HepG2 (cell line): ENCODE measurements at regions not wholly inside any gene's neighbourhood (a gene's known extent, or its start where the extent isn't known, plus 50 kb on each side); places are given as distances from the start of the nearest gene placed in this dataset.

Experiments
- ATAC-seq: fragments of 200-7000 bp; cut with Tn5 transposase; 3 replicates; pipeline ENCODE4 v1.9.1; 2020; ENCODE audit warnings: mild to moderate bottlenecking, moderate library complexity
- BruUV-seq: library from RNA; stranded (reverse); fragments of 400-500 nt; replicated peaks from 2 replicates; lab custom pipeline; 2021; lab: Mats Ljungman, UMichigan
- CTCF ChIA-PET: fragments of 300-600 bp; formaldehyde crosslinking; extraction: SDS; loops from one replicate; lab custom pipeline; 2021; ENCODE audit warnings: low total read pairs, inconsistent platforms, low intra/inter-chr PET ratio; lab: Yijun Ruan, JAX
- POLR2A ChIA-PET: fragments of 350-600 bp; sonication (Branson Sonifier 250); formaldehyde crosslinking; loops from one replicate; lab custom pipeline; 2020; ENCODE audit warnings: antibody characterized with exemption, inconsistent platforms; lab: Yijun Ruan, JAX
- DNase-seq: peaks from one replicate; pipeline ENCODE4 v3.0.0-alpha.2; 2015; ENCODE audit warnings: low spot score
- FAIRE-seq: peaks from 3 replicates; lab custom pipeline; 2011; peaks lifted over from hg19 to GRCh38; lab: Jason Lieb, UNC
- H2AFZ ChIP-seq: one replicate; pipeline ENCODE4 v1.6.1; 2011; ENCODE audit warnings: low read length, inconsistent platforms
- H3K27ac ChIP-seq: fragments of 300-600 bp; 3 replicates; pipeline ENCODE4 v1.8.0; 2011; ENCODE audit warnings: mixed run types, mild to moderate bottlenecking, mixed read lengths, low read length, inconsistent platforms; ENCODE audit not compliant: insufficient read depth; ENCODE audit errors: extremely low read length
- H3K27me3 ChIP-seq, 2 experiments: fragments of 200-600 bp in 1 of 2; 2 replicates in 1 of 2; 3 replicates in 1 of 2; pipeline versions ENCODE4 v1.6.0 to v1.8.0; 2011; ENCODE audit warnings: low read length in 2 of 2, mild to moderate bottlenecking in 2 of 2, moderate library complexity in 2 of 2, inconsistent platforms in 1 of 2; ENCODE audit not compliant: insufficient read depth in 2 of 2, control insufficient read depth in 1 of 2
- H3K36me3 ChIP-seq, 2 experiments: fragments of 200-600 bp in 1 of 2; replicated peaks in 1 of 2; 2 replicates in 1 of 2; 3 replicates in 1 of 2; pipeline versions ENCODE4 v1.5.1 to v1.8.0; 2011; ENCODE audit warnings: low read length in 2 of 2, inconsistent platforms in 1 of 2; ENCODE audit not compliant: insufficient read depth in 2 of 2, control insufficient read depth in 1 of 2
- H3K4me1 ChIP-seq: 2 replicates; pipeline ENCODE4 v1.5.1; 2012; ENCODE audit warnings: low read length, inconsistent platforms; ENCODE audit not compliant: insufficient read depth
- H3K4me2 ChIP-seq: 2 replicates; pipeline ENCODE4 v1.6.0; 2011; ENCODE audit warnings: low read depth, low read length, inconsistent platforms
- H3K4me3 ChIP-seq, 3 experiments: fragments of 200-600 bp in 1 of 3; sonication (generic), shearing (Covaris generic) in 1 of 3; replicated peaks in 1 of 3; 2 replicates each; pipeline ENCODE4 v1.5.1; 2011 to 2016; ENCODE audit warnings: low read length in 3 of 3, inconsistent platforms in 2 of 3, low read depth in 2 of 3, mild to moderate bottlenecking in 2 of 3, control low read depth in 1 of 3, mixed read lengths in 1 of 3; ENCODE audit not compliant: insufficient read depth in 1 of 3
- H3K79me2 ChIP-seq: one replicate; pipeline ENCODE4 v1.6.1; 2011; ENCODE audit warnings: low read length, inconsistent platforms; ENCODE audit not compliant: insufficient read depth
- H3K9ac ChIP-seq: 2 replicates; pipeline ENCODE4 v1.6.0; 2011; ENCODE audit warnings: mild to moderate bottlenecking, low read depth, low read length, inconsistent platforms; ENCODE audit not compliant: insufficient read depth
- H3K9me3 ChIP-seq: 2 replicates; pipeline ENCODE4 v1.5.1; 2012; ENCODE audit warnings: mild to moderate bottlenecking, low read length
- H4K20me1 ChIP-seq: 2 replicates; pipeline ENCODE4 v1.6.0; 2011; ENCODE audit warnings: inconsistent platforms, mild to moderate bottlenecking, low read length, moderate library complexity; ENCODE audit not compliant: insufficient read depth
- ADNP ChIP-seq: sonication (generic); formaldehyde crosslinking; IDR thresholded peaks from 2 replicates; pipeline ENCODE4 v1.4.0; 2020; ENCODE audit warnings: missing genetic modification reagents
- HCFC1 ChIP-seq: fragments of 150-350 bp; IDR thresholded peaks from 2 replicates; pipeline ENCODE4 v1.6.1; 2014; ENCODE audit warnings: low read depth, low read length
- MAFF ChIP-seq: IDR thresholded peaks from 2 replicates; pipeline ENCODE4 v1.6.1; 2011; ENCODE audit warnings: low read depth, low read length, improper control_type of control experiment
- MAFK ChIP-seq, 2 experiments: IDR thresholded peaks in 1 of 2; conservative IDR thresholded peaks in 1 of 2; 2 replicates each; pipeline ENCODE4 v1.6.1; 2011; ENCODE audit warnings: improper control_type of control experiment in 2 of 2, low read length in 2 of 2
- MBD4 ChIP-seq: IDR thresholded peaks from 2 replicates; pipeline ENCODE4 v1.6.1; 2012; ENCODE audit warnings: low read length, inconsistent platforms, borderline replicate concordance
- ZC3H13 ChIP-seq: sonication (generic); formaldehyde crosslinking; IDR thresholded peaks from 2 replicates; pipeline ENCODE4 v1.8.1; 2023; ENCODE audit warnings: mild to moderate bottlenecking, missing genetic modification reagents, moderate library complexity
- ZNF326 ChIP-seq: sonication (generic); formaldehyde crosslinking; IDR thresholded peaks from 2 replicates; pipeline ENCODE4 v1.4.0; 2020; ENCODE audit warnings: missing genetic modification reagents, borderline replicate concordance
- ZNF670 ChIP-seq: sonication (generic); formaldehyde crosslinking; IDR thresholded peaks from 2 replicates; pipeline ENCODE4 v1.8.0; 2022; ENCODE audit warnings: mild to moderate bottlenecking, missing genetic modification reagents, borderline replicate concordance
- ZNF772 ChIP-seq: sonication (generic); formaldehyde crosslinking; IDR thresholded peaks from 2 replicates; pipeline ENCODE4 v1.5.0; 2020; ENCODE audit warnings: mild to moderate bottlenecking, missing genetic modification reagents
- WGBS: methylation state at CpG from one replicate; pipeline ENCODE4 v1.1.6; 2017; ENCODE audit warnings: low lambda C conversion rate; 5-methylcytosine and 5-hydroxymethylcytosine counted together
- in situ Hi-C: cut with HindIII; loops from 2 replicates; pipeline ENCODE4 v1.10.0; 2017; ENCODE audit warnings: low pct_unique_long_range_greater_than_20kb; ENCODE audit not compliant: extremely low pct_ligation_motif_present
- intact Hi-C: fragments of 100-400 bp; cut with micrococcal nuclease; formaldehyde crosslinking; loops from one replicate; pipeline ENCODE4 v1.10.0; 2022; ENCODE audit not compliant: unreplicated experiment
- TF ChIP-seq, protein P1 (sequence below): IDR thresholded peaks from 2 replicates; pipeline ENCODE4 v1.6.1; 2016; ENCODE audit warnings: missing compliant biosample characterization, missing genetic modification reagents, borderline replicate concordance
- TF ChIP-seq, protein P2 (sequence below): sonication (generic); formaldehyde crosslinking; IDR thresholded peaks from 2 replicates; pipeline ENCODE4 v1.4.0; 2020; ENCODE audit warnings: missing genetic modification reagents
- TF ChIP-seq, protein P3 (sequence below): sonication (generic); formaldehyde crosslinking; IDR thresholded peaks from 2 replicates; pipeline ENCODE4 v1.5.0; 2020; ENCODE audit warnings: missing genetic modification reagents
- TF ChIP-seq, protein P4 (sequence below): conservative IDR thresholded peaks from 2 replicates; pipeline ENCODE4 v1.6.1; 2018; ENCODE audit warnings: missing genetic modification reagents
- TF ChIP-seq, protein P5 (sequence below): sonication (generic); formaldehyde crosslinking; IDR thresholded peaks from 2 replicates; pipeline ENCODE4 v1.4.0; 2020; ENCODE audit warnings: low read depth, mild to moderate bottlenecking, missing genetic modification reagents

DNA sequence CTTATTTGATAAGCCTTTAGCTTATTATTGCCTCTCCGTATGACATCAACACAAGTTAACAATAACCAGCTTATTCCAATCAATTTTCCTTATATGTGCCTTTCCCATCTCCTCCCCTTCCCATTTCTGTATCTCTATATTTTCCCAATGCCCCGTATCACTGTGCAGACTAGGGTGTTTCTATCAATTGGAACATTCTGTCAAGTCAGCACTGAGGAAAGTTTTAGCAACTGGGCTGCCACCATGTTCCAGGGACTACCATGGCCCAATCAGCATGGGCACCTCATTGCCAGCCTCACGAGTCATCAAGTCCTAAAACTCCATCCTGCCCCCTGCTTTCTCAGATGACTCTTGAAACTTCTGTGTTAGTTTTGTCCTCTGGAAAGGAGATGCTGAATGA lies 973.1 kb upstream of the CNTN5 start:
- Histone ChIP-seq H3K9me3 (no peaks in the 10 kb centered on the region; the same call in 1 of the 2 replicates), H3K36me3 (no peaks in the 10 kb centered on the region), H3K27ac (no peak overlapping the region), H3K27me3 (no peaks in the 10 kb centered on the region), H4K20me1 (no peaks in the 10 kb centered on the region), H2AFZ (no peak overlapping the region), H3K9ac (no peak overlapping the region), H3K4me2 (no peak overlapping the region), H3K4me3 (no peak overlapping the region), H3K4me1 (no peaks in the 10 kb centered on the region), H3K79me2 (no peaks in the 10 kb centered on the region)
- intact Hi-C loops: no loop called here
- ChIA-PET CTCF (no interaction called here), POLR2A (no interaction called here)
- DNase-seq (no peak), FAIRE-seq (no peak), ATAC-seq (no peak)
- TF ChIP-seq MAFK (conservative IDR thresholded peaks at IDR 0.05 in 1 of 2, IDR thresholded peaks at IDR 0.05 in 1 of 2; ENCODE audit: low read length in 2 of 2) (peak in 1 of 2 experiments; percentile 71; a peak in 3 of 4 replicates), MAFF (peak; percentile 60)
- TF ChIP-seq, protein P1, sequence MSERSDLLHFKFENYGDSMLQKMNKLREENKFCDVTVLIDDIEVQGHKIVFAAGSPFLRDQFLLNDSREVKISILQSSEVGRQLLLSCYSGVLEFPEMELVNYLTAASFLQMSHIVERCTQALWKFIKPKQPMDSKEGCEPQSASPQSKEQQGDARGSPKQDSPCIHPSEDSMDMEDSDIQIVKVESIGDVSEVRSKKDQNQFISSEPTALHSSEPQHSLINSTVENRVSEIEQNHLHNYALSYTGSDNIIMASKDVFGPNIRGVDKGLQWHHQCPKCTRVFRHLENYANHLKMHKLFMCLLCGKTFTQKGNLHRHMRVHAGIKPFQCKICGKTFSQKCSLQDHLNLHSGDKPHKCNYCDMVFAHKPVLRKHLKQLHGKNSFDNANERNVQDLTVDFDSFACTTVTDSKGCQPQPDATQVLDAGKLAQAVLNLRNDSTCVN (CRISPR knock-in tag): no peak
- TF ChIP-seq, protein P2, sequence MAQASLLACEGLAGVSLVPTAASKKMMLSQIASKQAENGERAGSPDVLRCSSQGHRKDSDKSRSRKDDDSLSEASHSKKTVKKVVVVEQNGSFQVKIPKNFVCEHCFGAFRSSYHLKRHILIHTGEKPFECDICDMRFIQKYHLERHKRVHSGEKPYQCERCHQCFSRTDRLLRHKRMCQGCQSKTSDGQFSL (CRISPR knock-in tag): no peak
- TF ChIP-seq, protein P3, sequence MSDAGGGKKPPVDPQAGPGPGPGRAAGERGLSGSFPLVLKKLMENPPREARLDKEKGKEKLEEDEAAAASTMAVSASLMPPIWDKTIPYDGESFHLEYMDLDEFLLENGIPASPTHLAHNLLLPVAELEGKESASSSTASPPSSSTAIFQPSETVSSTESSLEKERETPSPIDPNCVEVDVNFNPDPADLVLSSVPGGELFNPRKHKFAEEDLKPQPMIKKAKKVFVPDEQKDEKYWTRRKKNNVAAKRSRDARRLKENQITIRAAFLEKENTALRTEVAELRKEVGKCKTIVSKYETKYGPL (CRISPR knock-in tag): no peak
- WGBS: 0% methylated on average over 3 of the region's 3 CpGs
- in situ Hi-C loops: no loop called here
- no TSS peak for BruUV-seq

DNA sequence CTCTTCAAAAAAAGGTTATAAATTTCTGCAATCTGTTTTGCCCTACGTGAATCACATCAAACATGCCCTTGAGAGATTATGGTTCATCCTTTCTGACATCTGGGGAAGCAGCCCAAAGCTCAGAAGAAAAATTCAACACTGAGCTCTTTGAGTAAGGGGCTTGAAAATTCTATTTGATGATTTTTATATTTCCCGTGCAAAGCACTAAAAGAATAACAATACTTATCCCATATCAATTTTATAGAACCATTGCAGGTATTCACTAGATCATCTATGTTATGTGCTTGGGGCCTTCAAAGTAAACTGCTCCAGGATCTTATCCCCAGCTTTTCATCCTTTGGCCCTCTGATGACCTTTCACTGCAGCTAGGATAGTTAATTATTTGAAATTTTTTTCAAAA lies 966.9 kb upstream of the CNTN5 start:
- Histone ChIP-seq H3K27ac (no peak overlapping the region), H2AFZ (no peak overlapping the region), H3K4me2 (no peak overlapping the region), H3K4me1 (no peaks in the 10 kb centered on the region), H3K36me3 (no peaks in the 10 kb centered on the region), H3K27me3 (no peaks in the 10 kb centered on the region), H3K9me3 (no peaks in the 10 kb centered on the region), H3K4me3 (no peak overlapping the region), H3K9ac (no peak overlapping the region), H4K20me1 (no peaks in the 10 kb centered on the region), H3K79me2 (no peaks in the 10 kb centered on the region)
- no peak for DNase-seq
- CTCF ChIA-PET: no interaction called here
- in situ Hi-C loops (no loop called here), intact Hi-C loops (no loop called here)
- ATAC-seq: no peak
- WGBS: 0% methylated on average over 2 of the region's 2 CpGs
- POLR2A ChIA-PET: no interaction called here
- no TSS peak for BruUV-seq
- FAIRE-seq: no peak
- TF ChIP-seq ZNF326 (CRISPR knock-in tag): no peak
- TF ChIP-seq ZNF772 (CRISPR knock-in tag): no peak
- TF ChIP-seq ZC3H13 (CRISPR knock-in tag): no peak
- no peak for TF ChIP-seq ZNF670 (CRISPR knock-in tag)
- TF ChIP-seq, protein P4, sequence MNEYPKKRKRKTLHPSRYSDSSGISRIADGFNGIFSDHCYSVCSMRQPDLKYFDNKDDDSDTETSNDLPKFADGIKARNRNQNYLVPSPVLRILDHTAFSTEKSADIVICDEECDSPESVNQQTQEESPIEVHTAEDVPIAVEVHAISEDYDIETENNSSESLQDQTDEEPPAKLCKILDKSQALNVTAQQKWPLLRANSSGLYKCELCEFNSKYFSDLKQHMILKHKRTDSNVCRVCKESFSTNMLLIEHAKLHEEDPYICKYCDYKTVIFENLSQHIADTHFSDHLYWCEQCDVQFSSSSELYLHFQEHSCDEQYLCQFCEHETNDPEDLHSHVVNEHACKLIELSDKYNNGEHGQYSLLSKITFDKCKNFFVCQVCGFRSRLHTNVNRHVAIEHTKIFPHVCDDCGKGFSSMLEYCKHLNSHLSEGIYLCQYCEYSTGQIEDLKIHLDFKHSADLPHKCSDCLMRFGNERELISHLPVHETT (CRISPR knock-in tag): no peak
- no peak for TF ChIP-seq MBD4
- no peak for TF ChIP-seq HCFC1
- TF ChIP-seq MAFK (conservative IDR thresholded peaks at IDR 0.05 in 1 of 2, IDR thresholded peaks at IDR 0.05 in 1 of 2; ENCODE audit: low read length in 2 of 2): no peak
- TF ChIP-seq, protein P5, sequence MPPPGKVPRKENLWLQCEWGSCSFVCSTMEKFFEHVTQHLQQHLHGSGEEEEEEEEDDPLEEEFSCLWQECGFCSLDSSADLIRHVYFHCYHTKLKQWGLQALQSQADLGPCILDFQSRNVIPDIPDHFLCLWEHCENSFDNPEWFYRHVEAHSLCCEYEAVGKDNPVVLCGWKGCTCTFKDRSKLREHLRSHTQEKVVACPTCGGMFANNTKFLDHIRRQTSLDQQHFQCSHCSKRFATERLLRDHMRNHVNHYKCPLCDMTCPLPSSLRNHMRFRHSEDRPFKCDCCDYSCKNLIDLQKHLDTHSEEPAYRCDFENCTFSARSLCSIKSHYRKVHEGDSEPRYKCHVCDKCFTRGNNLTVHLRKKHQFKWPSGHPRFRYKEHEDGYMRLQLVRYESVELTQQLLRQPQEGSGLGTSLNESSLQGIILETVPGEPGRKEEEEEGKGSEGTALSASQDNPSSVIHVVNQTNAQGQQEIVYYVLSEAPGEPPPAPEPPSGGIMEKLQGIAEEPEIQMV (CRISPR knock-in tag): no peak
- TF ChIP-seq ADNP (CRISPR knock-in tag): no peak
